GM23248 (cell line): ENCODE measurements at regions not wholly inside any gene's neighbourhood (a gene's known extent, or its start where the extent isn't known, plus 50 kb on each side); places are given as distances from the start of the nearest gene placed in this dataset.

Source experiments
- EZH2 ChIP-seq: fragments of 200-600 bp; sonication (generic); IDR thresholded peaks from 2 replicates; pipeline ENCODE4 v1.6.1; 2018; ENCODE audit warnings: antibody characterized with exemption, mild to moderate bottlenecking; ENCODE audit not compliant: insufficient read depth, poor library complexity, severe bottlenecking
- EZH2phosphoT487 ChIP-seq: fragments of 200-600 bp; sonication (generic); IDR thresholded peaks from 2 replicates; pipeline ENCODE4 v1.6.1; 2018; ENCODE audit warnings: antibody characterized with exemption, moderate library complexity, mild to moderate bottlenecking, low read depth; ENCODE audit not compliant: insufficient read depth

GRCh38 chr13:33657274-33657673, 160.7 kb upstream of the RFC3 start:
- no peak for TF ChIP-seq EZH2
- no peak for TF ChIP-seq EZH2phosphoT487
